A549 (cell line): ENCODE measurements at regions not wholly inside any gene's neighbourhood (a gene's known extent, or its start where the extent isn't known, plus 50 kb on each side); places are given as distances from the start of the nearest gene placed in this dataset.

Experiments
- ATAC-seq, 2 experiments: fragments of 200-7000 bp in 1 of 2; fragments of >200 bp in 1 of 2; cut with Nextera tagmentation in 1 of 2; cut with Tn5 transposase in 1 of 2; 3 replicates each; pipeline versions ENCODE4 v1.8.0 to v1.9.1; 2018 to 2020; ENCODE audit warnings: mild to moderate bottlenecking in 1 of 2, moderate library complexity in 1 of 2
- CTCF ChIA-PET: fragments of 300-600 bp; sonication (Branson Sonifier 250); formaldehyde crosslinking; extraction: SDS; loops from one replicate; lab custom pipeline; 2021; ENCODE audit warnings: antibody characterized with exemption, inconsistent platforms; lab: Yijun Ruan, JAX
- POLR2A ChIA-PET: fragments of 350-600 bp; formaldehyde crosslinking; extraction: SDS; loops from one replicate; lab custom pipeline; 2021; ENCODE audit warnings: antibody characterized with exemption, inconsistent platforms; lab: Yijun Ruan, JAX
- DNase-seq, 2 experiments: peaks; one replicate each; pipeline versions ENCODE4 v3.0.0 to v3.0.0-alpha.2; 2011 to 2016; ENCODE audit warnings: low read depth in 1 of 2, low spot score in 1 of 2
- FAIRE-seq: peaks from 2 replicates; lab custom pipeline; 2011; peaks lifted over from hg19 to GRCh38; lab: Jason Lieb, UNC
- H3K27ac ChIP-seq, 2 experiments: fragments of >200 bp; sonication (Bioruptor Twin); formaldehyde crosslinking; 3 replicates each; pipeline ENCODE4 v1.5.1; 2016 to 2017
- H3K4me1 ChIP-seq: fragments of >200 bp; sonication (Bioruptor Twin); formaldehyde crosslinking; 3 replicates; pipeline ENCODE4 v1.6.1; 2016
- H3K4me2 ChIP-seq: fragments of >200 bp; sonication (Bioruptor Twin); formaldehyde crosslinking; 3 replicates; pipeline ENCODE4 v1.6.1; 2016
- H3K4me3 ChIP-seq: fragments of >200 bp; sonication (Bioruptor Twin); formaldehyde crosslinking; 3 replicates; pipeline ENCODE4 v1.5.1; 2016
- H3K9me3 ChIP-seq: fragments of >200 bp; sonication (Bioruptor Twin); formaldehyde crosslinking; 3 replicates; pipeline ENCODE4 v1.6.1; 2016
- ATOH8 ChIP-seq: fragments of 250-450 bp; sonication (Bioruptor Pico); IDR thresholded peaks from 2 replicates; pipeline ENCODE4 v1.5.0; 2020; ENCODE audit warnings: low read depth, mild to moderate bottlenecking, moderate library complexity
- CBX8 ChIP-seq: fragments of 200-600 bp; sonication (generic); IDR thresholded peaks from 2 replicates; pipeline ENCODE4 v1.6.1; 2016
- CHD2 ChIP-seq: fragments of 150-350 bp; IDR thresholded peaks from 2 replicates; pipeline ENCODE4 v1.6.1; 2014; ENCODE audit warnings: low read length; ENCODE audit not compliant: partially characterized antibody
- CHD4 ChIP-seq: fragments of 200-600 bp; sonication (generic); IDR thresholded peaks from 2 replicates; pipeline ENCODE4 v1.6.1; 2016; ENCODE audit warnings: antibody characterized with exemption, mild to moderate bottlenecking, borderline replicate concordance
- CTCF ChIP-seq: fragments of >200 bp; sonication (Bioruptor Twin); formaldehyde crosslinking; IDR thresholded peaks from 3 replicates; pipeline ENCODE4 v1.5.1; 2016
- E2F6 ChIP-seq: IDR thresholded peaks from 2 replicates; pipeline ENCODE4 v1.6.1; 2012; ENCODE audit warnings: low read depth, borderline replicate concordance
- EHMT2 ChIP-seq: fragments of 200-600 bp; sonication (generic); IDR thresholded peaks from 2 replicates; pipeline ENCODE4 v1.6.1; 2016; ENCODE audit warnings: antibody characterized with exemption, low read depth, mild to moderate bottlenecking, moderate library complexity
- ESRRA ChIP-seq: fragments of 150-350 bp; IDR thresholded peaks from 2 replicates; pipeline ENCODE4 v1.6.1; 2014; ENCODE audit warnings: mild to moderate bottlenecking, low read length, borderline replicate concordance
- HDAC2 ChIP-seq: fragments of 200-600 bp; sonication (generic); IDR thresholded peaks from 2 replicates; pipeline ENCODE4 v1.6.1; 2016
- HES2 ChIP-seq: fragments of >200 bp; sonication (Bioruptor Twin); formaldehyde crosslinking; IDR thresholded peaks from 2 replicates; pipeline ENCODE4 v1.6.1; 2016
- HEYL ChIP-seq: fragments of 250-450 bp; sonication (Bioruptor Pico); IDR thresholded peaks from 2 replicates; pipeline ENCODE4 v1.8.0; 2021; ENCODE audit warnings: mild to moderate bottlenecking, moderate library complexity
- HMGXB4 ChIP-seq: fragments of 250-450 bp; sonication (Bioruptor Pico); IDR thresholded peaks from 2 replicates; pipeline ENCODE4 v1.5.0; 2021; ENCODE audit warnings: mild to moderate bottlenecking, moderate library complexity, borderline replicate concordance
- JUN ChIP-seq, 2 experiments: fragments of >200 bp; sonication (Bioruptor Twin); formaldehyde crosslinking; IDR thresholded peaks; 2 replicates in 1 of 2; 3 replicates in 1 of 2; pipeline ENCODE4 v1.6.1; 2016 to 2017
- MAX ChIP-seq: IDR thresholded peaks from 2 replicates; pipeline ENCODE4 v1.6.1; 2012
- NR3C1 ChIP-seq: fragments of >200 bp; sonication (Bioruptor Twin); formaldehyde crosslinking; IDR thresholded peaks from 3 replicates; pipeline ENCODE4 v1.6.1; 2017
- PHF8 ChIP-seq: fragments of 200-600 bp; sonication (generic); IDR thresholded peaks from 2 replicates; pipeline ENCODE4 v1.6.1; 2016; ENCODE audit warnings: low read depth, mild to moderate bottlenecking, antibody characterized with exemption, moderate library complexity, borderline replicate concordance
- POLR2AphosphoS2 ChIP-seq: conservative IDR thresholded peaks from 2 replicates; pipeline ENCODE4 v1.6.1; 2012; ENCODE audit warnings: low read length, improper control_type of control experiment, inconsistent platforms
- RAD21 ChIP-seq, 2 experiments: fragments of >200 bp in 1 of 2; sonication (Bioruptor Twin) in 1 of 2; formaldehyde crosslinking in 1 of 2; IDR thresholded peaks in 1 of 2; conservative IDR thresholded peaks in 1 of 2; 2 replicates in 1 of 2; 3 replicates in 1 of 2; pipeline ENCODE4 v1.6.1; 2012 to 2018; ENCODE audit warnings: inconsistent platforms in 1 of 2
- RCOR1 ChIP-seq: fragments of 150-350 bp; IDR thresholded peaks from 2 replicates; pipeline ENCODE4 v1.6.1; 2014; ENCODE audit warnings: antibody characterized with exemption, low read length, low read depth
- REST ChIP-seq: fragments of 200-600 bp; sonication (generic); IDR thresholded peaks from 2 replicates; pipeline ENCODE4 v1.6.1; 2016; ENCODE audit warnings: antibody characterized with exemption, mild to moderate bottlenecking, moderate library complexity
- RFX5 ChIP-seq: fragments of 450-650 bp; IDR thresholded peaks from 2 replicates; pipeline ENCODE4 v1.7.1; 2014; ENCODE audit warnings: antibody characterized with exemption, mild to moderate bottlenecking, moderate library complexity
- RNF2 ChIP-seq: fragments of 200-600 bp; sonication (generic); IDR thresholded peaks from 2 replicates; pipeline ENCODE4 v1.6.1; 2016; ENCODE audit warnings: low read depth, mild to moderate bottlenecking, antibody characterized with exemption, moderate library complexity, borderline replicate concordance
- SMC3 ChIP-seq: fragments of >200 bp; sonication (Bioruptor Twin); formaldehyde crosslinking; IDR thresholded peaks from 3 replicates; pipeline ENCODE4 v1.6.1; 2018; ENCODE audit warnings: inconsistent platforms
- SREBF2 ChIP-seq: fragments of 450-650 bp; IDR thresholded peaks from 2 replicates; pipeline ENCODE4 v1.6.1; 2014; ENCODE audit warnings: mild to moderate bottlenecking, moderate library complexity
- TP53 ChIP-seq: fragments of 250-450 bp; sonication (Bioruptor Pico); IDR thresholded peaks from 2 replicates; pipeline ENCODE4 v1.5.0; 2021; ENCODE audit warnings: mild to moderate bottlenecking, moderate library complexity
- ZC3H11A ChIP-seq: fragments of 450-650 bp; IDR thresholded peaks from 2 replicates; pipeline ENCODE4 v1.6.1; 2014; ENCODE audit warnings: antibody characterized with exemption, mild to moderate bottlenecking
- ZFP36 ChIP-seq: fragments of 450-650 bp; IDR thresholded peaks from 2 replicates; pipeline ENCODE4 v1.6.1; 2014; ENCODE audit warnings: borderline replicate concordance; ENCODE audit not compliant: partially characterized antibody
- ZNF302 ChIP-seq: fragments of 250-450 bp; sonication (Bioruptor Pico); IDR thresholded peaks from 2 replicates; pipeline ENCODE4 v1.9.0; 2021; ENCODE audit warnings: inconsistent platforms, mild to moderate bottlenecking, moderate library complexity
- ZSCAN20 ChIP-seq: fragments of 250-450 bp; sonication (Bioruptor Pico); IDR thresholded peaks from 2 replicates; pipeline ENCODE4 v1.8.0; 2022; ENCODE audit warnings: mild to moderate bottlenecking, moderate library complexity

- DNase-seq, result no peak
- ChIA-PET CTCF (no interaction called here), POLR2A (no interaction called here)
- Histone ChIP-seq H3K4me3 (no peak overlapping the region), H3K9me3 (no peaks in the 10 kb centered on the region), H3K27ac (no peak overlapping the region), H3K4me2 (no peak overlapping the region), H3K4me1 (no peaks in the 10 kb centered on the region)
- no peak for ATAC-seq
- no peak for FAIRE-seq
- TF ChIP-seq CHD2, result no peak
- TF ChIP-seq TP53 (CRISPR knock-in tag), result no peak
- TF ChIP-seq EHMT2, result no peak
- TF ChIP-seq E2F6, result no peak
- TF ChIP-seq HMGXB4 (CRISPR knock-in tag), result no peak
- no peak for TF ChIP-seq PHF8
- no peak for TF ChIP-seq POLR2AphosphoS2
- no peak for TF ChIP-seq ZNF302 (CRISPR knock-in tag)
- TF ChIP-seq HES2, result no peak
- no peak for TF ChIP-seq RNF2
- TF ChIP-seq RFX5, result no peak
- TF ChIP-seq ATOH8 (CRISPR knock-in tag), result no peak
- no peak for TF ChIP-seq MAX
- no peak for TF ChIP-seq HEYL (CRISPR knock-in tag)
- no peak for TF ChIP-seq RCOR1
- TF ChIP-seq REST, result no peak
- no peak for TF ChIP-seq ZC3H11A
- no peak for TF ChIP-seq CHD4
- TF ChIP-seq HDAC2, result no peak
Measured at GRCh38 chr4:23730998-23731397, 158.8 kb downstream of the PPARGC1A start.

- Histone ChIP-seq H3K4me1 (no peaks in the 10 kb centered on the region), H3K4me2 (no peak overlapping the region), H3K27ac (no peak overlapping the region), H3K9me3 (no peaks in the 10 kb centered on the region), H3K4me3 (no peak overlapping the region)
- ChIA-PET POLR2A (no interaction called here), CTCF (no interaction called here)
- TF ChIP-seq E2F6 (no peak), CTCF (no peak), ZFP36 (no peak), CBX8 (no peak), ZSCAN20 (no peak), SMC3 (no peak), ESRRA (no peak), NR3C1 (no peak), RAD21 (conservative IDR thresholded peaks at IDR 0.05 in 1 of 2, IDR thresholded peaks at IDR 0.05 in 1 of 2) (no peak), JUN (IDR thresholded peaks at IDR 0.05) (no peak), HEYL (CRISPR knock-in tag) (no peak), SREBF2 (no peak)
- FAIRE-seq (no peak), DNase-seq (no peak), ATAC-seq (no peak)
Measured at GRCh38 chr4:23728971-23729370, 160.9 kb downstream of the PPARGC1A start.
